Heart right ventricle (tissue), 16 donors: ENCODE measurements at regions not wholly inside any gene's neighbourhood (a gene's known extent, or its start where the extent isn't known, plus 50 kb on each side); places are given as distances from the start of the nearest gene placed in this dataset.

ENCODE experiments used
- ATAC-seq, 8 donors: fragments of 200-7000 bp; cut with Tn5 transposase; one replicate each; pipeline ENCODE4 v1.9.1; 2020; ENCODE audit warnings: mild to moderate bottlenecking in 8 of 8, moderate library complexity in 8 of 8, moderate number of reproducible peaks in 1 of 8
- DNase-seq, 2 donors: peaks; one replicate each; pipeline ENCODE4 v3.0.0-alpha.2; 2020
- H3K27ac ChIP-seq, 10 donors: fragments of 200-600 bp; sonication (generic) in 2 of 10; one replicate each; pipeline versions ENCODE4 v1.5.0 to v1.8.0; 2020 to 2022; ENCODE audit warnings: mild to moderate bottlenecking in 3 of 10
- H3K27me3 ChIP-seq, 7 donors: fragments of 200-600 bp; one replicate each; pipeline ENCODE4 v1.8.0; 2021 to 2022; ENCODE audit warnings: mild to moderate bottlenecking in 2 of 7
- H3K36me3 ChIP-seq, 9 donors: fragments of 200-600 bp; sonication (generic) in 1 of 9; one replicate each; pipeline versions ENCODE4 v1.5.0 to v1.8.0; 2020 to 2022; ENCODE audit warnings: mild to moderate bottlenecking in 2 of 9
- H3K4me1 ChIP-seq, 9 donors: fragments of 200-600 bp; sonication (generic) in 1 of 9; one replicate each; pipeline versions ENCODE4 v1.5.0 to v1.8.0; 2020 to 2022; ENCODE audit warnings: mild to moderate bottlenecking in 4 of 9
- H3K4me3 ChIP-seq, 10 donors: fragments of 200-600 bp; sonication (generic) in 2 of 10; one replicate each; pipeline versions ENCODE4 v1.5.0 to v1.8.0; 2020 to 2022; ENCODE audit warnings: mild to moderate bottlenecking in 7 of 10, moderate library complexity in 2 of 10
- H3K9me3 ChIP-seq, 11 donors: fragments of 200-600 bp in 10 of 11; sonication (generic) in 2 of 11; one replicate each; pipeline versions ENCODE4 v1.5.0 to v1.8.0; 2013 to 2022; ENCODE audit warnings: mild to moderate bottlenecking in 2 of 11, control low read depth in 1 of 11, moderate library complexity in 1 of 11
- CTCF ChIP-seq, 9 donors: fragments of 200-600 bp; sonication (generic) in 2 of 9; IDR thresholded peaks; one replicate each; pipeline versions ENCODE4 v1.5.0 to v1.8.0; 2021 to 2022; ENCODE audit warnings: antibody characterized with exemption in 9 of 9, mild to moderate bottlenecking in 5 of 9, moderate library complexity in 1 of 9
- WGBS, 2 donors: extraction: QIAGEN DNeasy Blood & Tissue Kit; methylation state at CpG; one replicate each; pipeline ENCODE4 v1.1.7; 2013; ENCODE audit warnings: inconsistent platforms in 1 of 2; 5-methylcytosine and 5-hydroxymethylcytosine counted together
- intact Hi-C, 10 donors: fragments of 100-400 bp; cut with DNase I; formaldehyde crosslinking; loops; one replicate each; pipeline versions ENCODE4 v1.11.1 to v1.14.2; 2022
- donor health status: Arrhythmogenic right ventricular cardiomyopathy.
- donor health status: ischemic (EF 13 %, LVEDD 7.1; RV severe dilation, severe dysfunction).
- donor health status: healthy with polysubstance abuse.
- donor health status: DM: no; HTN: yes; CAD: no.
- donor health status: DM: no; HTN: no; CAD: no.
- donor health status: ischemic (EF 25% LVEDD 6.9; RV normal size, moderate dysfunction).
- donor health status: ischemic (EF 25% LVEDD 5.7; RV mildly dilated, moderate dysfunction).
- donor health status: healthy.
- donor health status: DM: yes; HTN: yes; CAD: no.
- donor health status: Ischemic cardiomyopathy.
- donor health status: ischemic (EF 35%, LVEDD 5.7; RV mildly dilated, moderate dysfunction).
- donor health status: nonischemic (EF 11% LVEDD 7.7; RV severe dilation, severe dysfunction).
- donor health status: DM: yes; HTN: yes; CAD: no.
- donor health status: PGD.
- donor health status: ischemic (EF 29% LVEDD 5.4; RV normal size, mild dysfunction).
- donor health status: nonischemic (EF 23%, LVEDD 6.1; RV moderate dilation, normal function).

DNA sequence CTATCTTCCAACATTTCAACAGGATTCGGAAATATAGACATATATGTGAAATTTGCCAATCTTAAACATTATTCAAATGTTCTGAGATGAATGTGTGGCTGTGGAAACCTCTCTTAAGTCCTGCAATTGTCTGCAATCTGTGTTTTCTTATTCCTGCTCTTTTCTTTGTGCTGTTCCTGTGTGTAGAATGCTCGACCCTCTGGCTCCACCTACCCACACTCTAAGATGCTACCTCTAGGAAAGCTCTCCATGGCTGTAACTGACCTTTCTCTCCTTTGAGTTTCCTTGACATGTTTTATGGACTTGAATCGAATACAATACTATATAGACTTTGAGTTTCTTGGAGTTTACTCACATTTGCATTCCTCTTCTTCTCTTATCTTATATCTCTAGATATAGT lies 120.6 kb upstream of the ASTN2 start:
- ATAC-seq = no peak

DNA sequence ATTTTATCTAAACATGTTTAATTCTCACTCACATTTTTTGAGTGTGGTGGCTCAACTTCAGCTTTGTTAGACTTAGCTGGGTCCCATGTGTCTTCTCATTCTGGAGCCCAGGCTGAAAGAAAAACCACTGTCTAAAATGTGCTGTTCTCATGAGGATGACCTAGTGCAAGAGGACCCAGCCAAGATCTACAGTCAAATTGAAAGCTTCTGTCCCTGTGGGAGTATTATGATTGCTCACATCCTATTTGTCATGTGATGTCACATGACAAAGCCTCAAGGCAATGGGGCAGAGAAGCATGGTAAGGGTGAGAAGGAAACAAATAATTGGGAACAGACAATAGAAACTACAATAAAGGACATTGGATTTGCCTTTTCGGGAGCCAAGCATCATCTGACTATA lies 113.4 kb upstream of the ASTN2 start:
- no peak overlapping the region for H3K27ac ChIP-seq
- no peak overlapping the region for H3K4me3 ChIP-seq
- H3K36me3 ChIP-seq = no peaks in the 10 kb centered on the region
- no peaks in the 10 kb centered on the region for H3K27me3 ChIP-seq
- no peak for TF ChIP-seq CTCF (IDR thresholded peaks at IDR 0.05)
- H3K9me3 ChIP-seq = peaks cover 0 to 13% (median 0%) of the 10 kb centered on the region in 11 donors
- DNase-seq (no peak), ATAC-seq (no peak)
- intact Hi-C loops = no loop called here
- WGBS, 2 donors = 85 to 93% methylated on average over 1 of the region's 1 CpG
- H3K4me1 ChIP-seq = no peaks in the 10 kb centered on the region

More for the DNA sequence above, 120.6 kb upstream of the ASTN2 start:
- no peak for DNase-seq
- no peak for TF ChIP-seq CTCF (IDR thresholded peaks at IDR 0.05)
- WGBS, 2 donors = 27 to 31% methylated on average over 3 of the region's 3 CpGs
- H3K4me1 ChIP-seq = no peaks in the 10 kb centered on the region
- H3K27ac ChIP-seq = no peak overlapping the region
- H3K9me3 ChIP-seq = no peaks in the 10 kb centered on the region
- no peaks in the 10 kb centered on the region for H3K36me3 ChIP-seq
- intact Hi-C loops = no loop called here
- H3K4me3 ChIP-seq = no peak overlapping the region
- peaks cover 0 to 4% (median 0%) of the 10 kb centered on the region in 7 donors for H3K27me3 ChIP-seq

DNA sequence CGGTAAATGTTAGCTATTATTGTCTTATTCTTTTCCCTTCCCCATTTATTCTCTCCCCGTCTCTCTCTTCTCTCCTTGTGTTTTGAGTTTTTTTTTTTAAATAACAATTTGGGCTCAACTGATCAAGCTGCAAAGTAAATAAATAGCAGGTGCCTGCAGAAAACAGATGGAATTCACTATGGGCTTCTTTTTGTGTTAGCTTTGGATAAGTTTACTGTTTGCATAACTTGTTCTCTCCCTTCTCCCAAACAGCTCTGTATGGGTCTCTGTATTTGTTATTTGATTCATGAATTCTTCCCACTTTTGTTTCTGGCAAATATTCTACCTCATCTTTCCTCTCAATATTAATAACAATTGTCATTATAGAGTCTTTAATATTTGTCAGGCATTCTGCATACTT lies 111.8 kb upstream of the ASTN2 start:
- no peak overlapping the region for H3K27ac ChIP-seq
- H3K36me3 ChIP-seq = no peaks in the 10 kb centered on the region
- WGBS, 2 donors = 63 to 71% methylated on average over 2 of the region's 2 CpGs
- peaks cover 0 to 13% (median 0%) of the 10 kb centered on the region in 11 donors for H3K9me3 ChIP-seq
- H3K4me1 ChIP-seq = no peaks in the 10 kb centered on the region
- ATAC-seq (no peak), DNase-seq (no peak)
- no peaks in the 10 kb centered on the region for H3K27me3 ChIP-seq
- no peak for TF ChIP-seq CTCF (IDR thresholded peaks at IDR 0.05)
- intact Hi-C loops = no loop called here
- H3K4me3 ChIP-seq = no peak overlapping the region

- TF ChIP-seq CTCF (IDR thresholded peaks at IDR 0.05) = no peak
- DNase-seq = no peak
- no peak for ATAC-seq
- 72 to 74% methylated on average over 2 of the region's 2 CpGs for WGBS, 2 donors
- no peaks in the 10 kb centered on the region for H3K4me1 ChIP-seq
- no peaks in the 10 kb centered on the region for H3K36me3 ChIP-seq
- peaks cover 0 to 13% (median 0%) of the 10 kb centered on the region in 11 donors for H3K9me3 ChIP-seq
- no peak overlapping the region for H3K27ac ChIP-seq
- intact Hi-C loops = no loop called here
- H3K4me3 ChIP-seq = no peak overlapping the region
- H3K27me3 ChIP-seq = no peaks in the 10 kb centered on the region
Measured at GRCh38 chr9:117523531-117524153, 108.8 kb upstream of the ASTN2 start.
